Thyroid gland (tissue), 4 donors: ENCODE measurements at regions not wholly inside any gene's neighbourhood (a gene's known extent, or its start where the extent isn't known, plus 50 kb on each side); places are given as distances from the start of the nearest gene placed in this dataset.

Experiments
- POLR2A ChIP-seq, 2 donors: fragments of 450-650 bp; IDR thresholded peaks; one replicate each; pipeline ENCODE4 v1.6.1; 2017; ENCODE audit warnings: antibody characterized with exemption in 2 of 2, mild to moderate bottlenecking in 2 of 2, moderate library complexity in 1 of 2
- TF ChIP-seq, protein P1 (sequence below), 6 experiments: fragments of 200-600 bp in 3 of 6; fragments of 450-650 bp in 3 of 6; sonication (generic) in 3 of 6; IDR thresholded peaks; one replicate each; pipeline ENCODE4 v1.5.1; 2016 to 2019; ENCODE audit warnings: antibody characterized with exemption in 6 of 6, mild to moderate bottlenecking in 2 of 6, inconsistent platforms in 1 of 6, moderate library complexity in 1 of 6

DNA sequence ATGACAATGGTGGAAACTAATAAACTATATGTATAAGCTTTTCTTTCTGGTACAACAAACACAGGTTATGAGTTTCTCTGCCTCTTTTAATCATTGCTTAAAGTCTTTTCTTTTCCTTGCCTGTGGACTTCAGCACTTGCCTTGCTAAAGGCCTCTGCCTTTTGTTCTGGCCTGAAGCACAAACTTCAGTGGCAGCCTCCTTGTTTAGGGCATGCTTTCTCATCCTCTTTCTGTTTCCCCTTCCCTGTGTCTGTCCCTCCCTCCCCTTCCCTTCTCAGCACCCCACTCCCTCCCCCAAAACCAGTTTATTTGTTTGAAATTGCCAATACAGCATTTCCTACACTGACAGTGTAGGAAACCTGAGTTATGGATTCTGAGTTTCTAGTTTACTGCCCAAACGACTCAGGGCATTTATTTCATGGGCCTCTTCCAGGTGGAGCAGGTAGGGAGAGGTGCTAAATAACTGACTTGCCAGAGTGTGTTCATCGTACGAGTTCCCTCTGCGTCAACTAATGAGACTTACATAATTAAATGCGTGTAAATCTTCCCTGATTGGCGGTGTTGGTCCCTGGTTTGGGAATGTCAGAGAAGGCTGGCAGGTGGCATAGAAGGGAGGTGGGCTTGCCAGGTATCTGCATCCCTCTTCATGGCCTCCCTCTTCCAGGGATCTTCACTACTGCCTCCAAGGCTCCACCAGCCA, 311.0 kb downstream of the FBXW7 start:
- TF ChIP-seq, protein P1, sequence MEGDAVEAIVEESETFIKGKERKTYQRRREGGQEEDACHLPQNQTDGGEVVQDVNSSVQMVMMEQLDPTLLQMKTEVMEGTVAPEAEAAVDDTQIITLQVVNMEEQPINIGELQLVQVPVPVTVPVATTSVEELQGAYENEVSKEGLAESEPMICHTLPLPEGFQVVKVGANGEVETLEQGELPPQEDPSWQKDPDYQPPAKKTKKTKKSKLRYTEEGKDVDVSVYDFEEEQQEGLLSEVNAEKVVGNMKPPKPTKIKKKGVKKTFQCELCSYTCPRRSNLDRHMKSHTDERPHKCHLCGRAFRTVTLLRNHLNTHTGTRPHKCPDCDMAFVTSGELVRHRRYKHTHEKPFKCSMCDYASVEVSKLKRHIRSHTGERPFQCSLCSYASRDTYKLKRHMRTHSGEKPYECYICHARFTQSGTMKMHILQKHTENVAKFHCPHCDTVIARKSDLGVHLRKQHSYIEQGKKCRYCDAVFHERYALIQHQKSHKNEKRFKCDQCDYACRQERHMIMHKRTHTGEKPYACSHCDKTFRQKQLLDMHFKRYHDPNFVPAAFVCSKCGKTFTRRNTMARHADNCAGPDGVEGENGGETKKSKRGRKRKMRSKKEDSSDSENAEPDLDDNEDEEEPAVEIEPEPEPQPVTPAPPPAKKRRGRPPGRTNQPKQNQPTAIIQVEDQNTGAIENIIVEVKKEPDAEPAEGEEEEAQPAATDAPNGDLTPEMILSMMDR (IDR thresholded peaks at IDR 0.05) = no peak
- TF ChIP-seq POLR2A (IDR thresholded peaks at IDR 0.05) = no peak
